ENCODE measurements at regions not wholly inside any gene's neighbourhood (a gene's known extent, or its start where the extent isn't known, plus 50 kb on each side); places are given as distances from the start of the nearest gene placed in this dataset.

GRCh38 chr6:147759093-147759492, 250.6 kb downstream of the SAMD5 start:
- no peak for DNase-seq

GRCh38 chr6:147759536-147759935, 251.0 kb downstream of the SAMD5 start:
- DNase-seq: no peak

- no peak for DNase-seq
Observed at GRCh38 chr6:147765541-147765940, 257.1 kb downstream of the SAMD5 start.

- no peak for DNase-seq
Observed at GRCh38 chr6:147768969-147769368, 260.5 kb downstream of the SAMD5 start.

DNA sequence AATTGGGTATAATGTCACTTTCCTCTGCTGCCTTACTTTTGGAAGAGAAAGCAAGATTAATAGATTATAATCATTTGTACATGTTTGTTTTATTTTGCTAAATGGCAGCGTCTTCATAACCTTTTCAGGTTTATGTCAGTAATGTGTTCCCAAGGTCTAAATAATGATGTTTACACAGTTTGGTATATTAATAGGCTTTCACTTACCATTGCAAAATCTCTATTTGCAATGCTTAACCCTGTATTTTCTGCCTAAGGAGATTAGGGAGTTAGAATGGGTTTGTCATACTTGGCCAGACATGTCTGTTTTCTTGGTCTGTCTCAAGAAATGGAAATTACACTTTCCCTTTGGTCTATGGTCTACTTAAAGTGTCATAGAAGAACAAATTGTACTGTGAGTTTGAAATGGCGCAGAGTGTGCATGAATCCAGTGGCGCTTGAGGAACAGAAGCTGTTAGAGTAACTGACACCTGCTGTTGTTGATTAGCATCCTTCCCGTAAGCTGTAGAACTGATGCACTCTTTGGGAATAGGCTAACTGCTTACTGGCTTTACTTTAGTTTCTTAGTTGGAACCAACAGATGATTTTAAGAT, 261.1 kb downstream of the SAMD5 start:
- DNase-seq: no peak

DNA sequence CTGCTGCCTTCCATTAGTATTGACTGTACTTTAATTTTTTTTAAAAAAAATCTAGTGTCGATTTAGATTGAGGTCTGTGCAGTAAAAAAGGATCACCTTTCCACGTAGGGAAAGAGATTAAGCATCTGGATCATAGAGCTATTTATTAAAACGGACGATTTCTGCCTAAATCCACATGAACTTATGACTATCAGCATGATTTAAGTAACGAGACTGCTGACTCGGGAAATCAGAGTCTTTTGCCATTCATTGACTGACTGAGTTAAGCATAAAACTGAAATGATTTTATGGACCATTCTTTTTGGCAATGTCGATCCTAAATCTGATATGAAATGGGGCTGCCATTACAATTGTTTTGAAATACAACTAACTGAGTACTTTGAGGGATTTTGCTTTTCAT, 261.7 kb downstream of the SAMD5 start:
- no peak for DNase-seq

GRCh38 chr6:147772724-147773123, 264.2 kb downstream of the SAMD5 start:
- DNase-seq: no peak

GRCh38 chr6:147774856-147775255, 266.4 kb downstream of the SAMD5 start:
- no peak for DNase-seq

GRCh38 chr6:147776631-147777213, 268.2 kb downstream of the SAMD5 start:
- DNase-seq: no peak

DNA sequence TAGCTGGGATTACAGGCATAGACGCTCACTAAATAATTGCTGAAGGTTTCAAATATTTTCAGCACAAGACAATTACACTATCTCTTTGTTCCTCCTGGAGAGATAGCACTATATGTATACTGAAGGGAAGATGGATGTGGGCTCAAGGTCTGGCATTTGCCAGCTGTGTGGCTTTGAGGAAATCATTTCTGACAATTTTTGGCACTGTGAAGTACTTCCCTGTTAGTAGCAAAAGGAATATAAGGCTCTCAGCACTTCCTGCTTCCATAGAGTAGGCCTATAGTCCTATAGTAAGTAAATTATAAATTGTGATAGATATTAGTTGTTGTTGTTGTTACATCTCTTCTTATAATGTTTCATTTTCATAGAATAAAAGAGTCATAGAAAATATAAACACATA, 271.1 kb downstream of the SAMD5 start:
- no peak for DNase-seq

- DNase-seq: no peak
Observed at GRCh38 chr6:147782302-147782701, 273.8 kb downstream of the SAMD5 start.

DNA sequence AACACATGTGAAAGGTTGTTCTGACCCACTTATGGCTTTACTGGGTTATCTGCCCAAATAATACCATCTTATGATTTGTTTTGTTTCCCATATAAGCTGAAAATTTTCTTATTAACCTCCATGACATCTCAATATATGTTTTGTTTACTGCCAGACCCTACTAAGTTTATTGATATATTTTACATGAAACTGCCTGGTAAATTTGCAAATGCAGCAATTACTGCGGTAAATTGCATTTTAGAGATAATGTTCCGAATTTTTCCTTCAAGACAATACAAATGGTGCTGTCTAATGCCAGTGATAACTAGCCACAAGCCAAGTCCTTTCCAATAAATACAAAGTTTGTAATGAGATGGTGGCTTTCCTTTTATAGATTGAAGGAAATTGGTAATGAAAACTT, 275.9 kb downstream of the SAMD5 start:
- DNase-seq: no peak

DNA sequence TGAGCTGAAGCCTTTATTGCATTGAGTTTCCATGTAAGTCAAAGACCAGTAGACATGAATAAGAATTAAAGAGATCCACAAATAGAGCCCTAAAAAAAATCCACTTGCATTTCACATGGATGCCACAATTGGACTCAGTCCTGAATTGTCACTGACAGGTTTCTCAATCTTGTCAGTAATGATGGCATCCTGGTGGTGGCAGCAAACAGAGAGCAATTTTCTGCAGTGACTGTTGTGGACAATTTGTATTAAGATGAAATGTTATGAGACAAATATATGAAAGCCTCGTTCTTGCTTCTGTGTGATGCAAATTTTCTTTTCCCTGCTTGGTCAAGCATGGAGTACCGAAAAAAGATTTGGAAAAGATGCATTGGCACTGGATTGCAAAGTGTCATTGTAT, 278.9 kb downstream of the SAMD5 start:
- DNase-seq: no peak

DNA sequence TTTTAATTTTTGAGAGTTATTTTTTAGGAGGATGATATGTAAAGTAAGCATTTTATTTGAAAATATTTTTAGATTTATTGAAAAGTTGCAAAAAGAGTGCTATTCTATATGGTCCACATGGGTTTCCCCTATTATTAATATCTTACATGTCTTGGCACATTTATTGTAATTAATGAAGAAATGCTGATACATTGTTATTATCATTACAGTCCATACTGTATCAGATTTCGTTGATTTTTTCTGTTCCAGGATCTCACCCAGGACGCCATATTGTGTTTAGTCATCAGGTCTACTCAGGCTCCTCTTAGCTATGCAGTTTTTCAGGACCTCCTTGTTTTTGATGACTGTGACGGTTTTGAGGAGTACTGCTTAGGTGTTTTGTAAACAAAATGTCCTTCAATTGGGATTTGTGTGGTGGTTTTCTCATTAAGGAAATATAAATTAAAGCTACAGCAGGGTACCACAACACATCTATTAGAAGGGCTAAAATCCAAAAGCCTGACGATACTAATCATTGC, 281.0 kb downstream of the SAMD5 start:
- DNase-seq: no peak

DNA sequence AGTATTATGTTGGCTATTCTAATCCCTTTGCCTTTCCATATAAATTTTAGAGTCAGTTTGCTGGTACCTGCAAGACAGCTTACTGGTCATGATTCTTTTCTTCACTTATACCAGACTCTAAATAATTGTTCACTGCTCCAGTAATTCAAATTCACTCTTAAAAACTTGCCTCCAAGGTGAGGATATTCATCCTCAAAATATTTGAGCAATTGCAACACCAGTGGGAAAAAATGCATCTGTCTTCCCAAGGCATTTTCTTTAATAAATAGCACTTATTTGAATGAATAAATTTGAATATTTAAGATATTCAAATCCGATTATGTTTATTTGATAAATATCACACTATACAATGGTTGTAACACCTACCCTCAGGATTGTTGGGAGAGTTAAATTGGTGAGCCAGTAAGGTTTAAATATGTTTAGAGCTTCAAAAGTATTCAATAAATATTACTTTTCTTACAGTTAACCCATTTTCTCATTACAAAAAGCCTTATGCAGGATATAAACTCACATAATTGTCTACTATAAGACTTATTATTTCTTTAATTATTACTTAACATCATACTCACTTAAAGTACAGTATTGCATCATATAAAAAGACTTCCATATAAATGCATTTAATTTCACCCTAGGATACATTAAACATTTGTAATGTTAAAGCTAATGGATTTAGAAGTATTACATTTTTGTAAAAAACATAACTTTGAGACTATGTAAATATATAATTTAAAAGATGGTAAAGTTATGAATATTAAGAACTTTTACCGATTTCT, 285.6 kb downstream of the SAMD5 start:
- no peak for DNase-seq

GRCh38 chr6:147802459-147802858, 294.0 kb downstream of the SAMD5 start:
- DNase-seq: no peak

GRCh38 chr6:147805155-147805554, 296.7 kb downstream of the SAMD5 start:
- no peak for DNase-seq

GRCh38 chr6:147806697-147807096, 298.2 kb downstream of the SAMD5 start:
- DNase-seq: no peak

DNA sequence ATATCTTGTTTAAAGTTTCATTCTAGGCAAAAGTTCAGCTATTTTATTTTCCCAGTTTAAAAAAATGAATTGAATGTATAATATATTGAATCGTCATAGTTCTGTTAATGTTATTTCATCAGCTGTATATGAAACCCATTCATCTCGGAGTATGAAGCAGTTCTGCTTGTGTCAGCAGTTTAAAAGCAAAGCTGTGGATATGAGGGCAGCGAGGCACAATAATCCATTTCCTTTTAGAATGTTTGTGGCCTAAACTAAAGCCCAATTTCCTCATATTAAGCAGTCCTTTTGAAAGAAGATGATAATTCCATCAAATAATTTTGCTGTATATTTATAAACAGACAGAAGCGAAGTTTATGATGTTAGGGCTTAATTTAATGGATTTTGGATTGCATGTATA, 300.1 kb downstream of the SAMD5 start:
- DNase-seq: no peak

- no peak for DNase-seq
Observed at GRCh38 chr6:147811913-147812629, 303.6 kb downstream of the SAMD5 start.

DNA sequence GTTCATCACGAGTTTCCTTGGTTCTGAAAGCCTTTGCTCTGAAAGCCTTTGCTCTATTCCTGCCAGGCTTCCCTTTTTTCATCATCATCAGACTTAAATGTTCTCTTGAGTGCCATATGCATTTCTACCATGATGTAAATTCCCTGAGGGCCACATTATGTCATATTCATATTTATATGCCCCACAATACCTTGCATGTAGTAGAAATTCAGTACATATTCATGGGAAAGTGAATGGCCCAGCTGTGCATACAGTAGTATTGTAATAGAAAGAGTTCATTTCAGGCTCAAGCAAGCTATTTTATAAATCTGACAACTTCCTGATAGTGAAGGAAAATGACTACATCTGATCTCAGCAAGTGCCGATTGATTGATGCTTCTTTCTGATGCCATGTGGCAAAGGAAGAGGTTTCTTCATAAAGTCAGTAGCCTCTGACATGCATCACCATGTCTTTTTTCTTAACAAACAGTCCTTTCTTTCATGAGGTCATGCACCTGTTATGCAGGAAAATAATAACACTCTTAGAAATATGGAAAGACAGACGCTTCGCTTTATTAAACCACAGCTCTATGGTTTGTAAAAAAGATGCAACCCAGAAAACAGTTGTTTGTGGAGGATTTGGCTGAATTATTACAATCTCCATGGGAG, 308.7 kb downstream of the SAMD5 start:
- no peak for DNase-seq

GRCh38 chr6:147820520-147820919, 312.0 kb downstream of the SAMD5 start:
- DNase-seq: no peak

DNA sequence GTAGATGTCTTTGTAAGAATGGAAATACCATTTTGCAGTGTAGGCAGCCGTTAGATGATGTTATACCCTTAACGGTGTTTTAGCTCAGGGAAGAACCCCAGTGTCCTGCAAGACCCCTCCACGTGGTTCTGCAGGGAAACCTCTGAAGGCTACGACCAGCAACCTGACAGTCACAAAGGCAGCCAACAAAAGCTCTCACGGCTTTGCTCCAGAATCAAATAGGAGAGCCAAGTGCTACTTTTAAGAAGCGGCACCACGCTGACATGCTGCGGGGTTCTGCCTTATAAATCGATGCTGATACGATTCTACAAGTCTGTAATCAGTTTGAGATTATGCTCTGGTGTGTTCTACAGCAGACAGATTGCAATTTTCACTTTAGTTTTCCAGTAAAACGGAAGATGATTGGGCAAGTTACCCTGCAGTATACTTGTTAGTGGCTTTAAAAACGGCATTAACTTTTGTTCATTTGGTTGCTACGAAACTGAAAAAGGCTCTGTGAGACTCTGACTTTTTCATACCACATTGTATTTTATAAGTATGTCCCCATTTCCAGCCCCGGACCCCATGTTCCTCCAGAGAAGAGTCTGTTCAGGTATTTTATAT, 312.9 kb downstream of the SAMD5 start:
- DNase-seq: no peak
